ENCODE measurements at regions not wholly inside any gene's neighbourhood (a gene's known extent, or its start where the extent isn't known, plus 50 kb on each side); places are given as distances from the start of the nearest gene placed in this dataset.

DNA sequence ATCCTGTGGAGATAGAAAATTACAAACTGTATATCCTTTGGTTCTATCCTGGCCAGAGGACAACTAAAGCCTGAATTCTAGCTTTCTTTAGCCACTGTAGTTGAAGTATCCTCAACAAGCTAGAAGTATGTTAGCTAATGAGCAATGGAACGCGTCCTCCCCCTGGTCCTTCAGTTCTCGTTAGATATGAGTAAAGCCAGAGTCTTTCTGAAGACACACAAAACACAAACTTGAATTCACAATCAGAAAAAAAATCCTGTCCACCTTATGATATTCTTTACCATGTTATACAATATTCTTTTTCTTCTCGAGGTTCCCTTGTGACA is 1527.0 kb upstream of the SLC10A2 start:
- no peak overlapping the region for H3K4me3 ChIP-seq (ENCODE audit: low read length)
- DNase-seq (ENCODE audit: low read depth), result no peak
- TF ChIP-seq CTCF (conservative IDR thresholded peaks at IDR 0.05; ENCODE audit: low read depth, low read length), result no peak

GRCh38 chr13:104592545-104593250 is 1526.5 kb upstream of the SLC10A2 start:
- TF ChIP-seq CTCF (conservative IDR thresholded peaks at IDR 0.05; ENCODE audit: low read depth, low read length), result no peak

GRCh38 chr13:104592127-104592526 is 1525.9 kb upstream of the SLC10A2 start:
- H3K4me3 ChIP-seq (ENCODE audit: low read length), result no peak overlapping the region
- DNase-seq (ENCODE audit: low read depth), result peak; percentile 48
- no peak for TF ChIP-seq CTCF (conservative IDR thresholded peaks at IDR 0.05; ENCODE audit: low read depth, low read length)

More at GRCh38 chr13:104592545-104593250, 1526.5 kb upstream of the SLC10A2 start:
- no peak for DNase-seq (ENCODE audit: low read depth)
- H3K4me3 ChIP-seq (ENCODE audit: low read length), result no peak overlapping the region

- DNase-seq (ENCODE audit: low read depth), result peak; percentile 30
- TF ChIP-seq CTCF (conservative IDR thresholded peaks at IDR 0.05; ENCODE audit: low read depth, low read length), result no peak
- H3K4me3 ChIP-seq (ENCODE audit: low read length), result no peak overlapping the region
Measured at GRCh38 chr13:104586051-104586746, 1520.0 kb upstream of the SLC10A2 start.

GRCh38 chr13:104584481-104584880 is 1518.3 kb upstream of the SLC10A2 start:
- H3K4me3 ChIP-seq (ENCODE audit: low read length), result no peak overlapping the region
- TF ChIP-seq CTCF (conservative IDR thresholded peaks at IDR 0.05; ENCODE audit: low read depth, low read length), result no peak
- DNase-seq (ENCODE audit: low read depth), result no peak

GRCh38 chr13:104580931-104581330 is 1514.7 kb upstream of the SLC10A2 start:
- DNase-seq (ENCODE audit: low read depth), result no peak
- no peak for TF ChIP-seq CTCF (conservative IDR thresholded peaks at IDR 0.05; ENCODE audit: low read depth, low read length)

More at GRCh38 chr13:104580931-104581330, 1514.7 kb upstream of the SLC10A2 start:
- H3K4me3 ChIP-seq (ENCODE audit: low read length), result no peak overlapping the region

Measured in retinal pigment epithelial cell (primary cell).